ENCODE measurements at regions not wholly inside any gene's neighbourhood (a gene's known extent, or its start where the extent isn't known, plus 50 kb on each side); places are given as distances from the start of the nearest gene placed in this dataset.

DNA sequence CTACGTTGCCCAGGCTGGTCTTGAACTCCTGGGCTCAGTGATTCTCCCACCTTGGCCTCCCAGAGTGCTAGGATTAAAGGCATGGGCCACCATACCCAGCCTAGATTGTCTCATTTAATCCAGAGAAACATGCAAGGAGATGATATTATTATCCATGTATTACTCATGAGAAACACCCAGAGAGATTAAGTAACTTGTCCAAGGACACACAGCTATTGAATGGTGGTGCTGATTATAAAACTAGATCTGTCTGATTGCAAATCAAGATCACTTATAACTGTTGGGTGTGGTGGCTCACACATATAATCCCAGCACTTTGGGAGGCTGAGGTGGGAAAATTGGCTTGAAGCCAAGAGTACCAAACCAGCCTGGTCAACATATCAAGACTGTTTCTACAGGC is 94.4 kb upstream of the ZNF217 start:
- no peak overlapping the region for H3K27ac Mint-ChIP-seq
- DNase-seq (ENCODE audit: low spot score in 2 of 2) (no peak), ATAC-seq (ENCODE audit: low read depth) (no peak)
- no peak overlapping the region for H3K4me3 Mint-ChIP-seq
- H3K4me1 Mint-ChIP-seq = peaks cover 19% of the 10 kb centered on the region
- no peaks in the 10 kb centered on the region for H3K27me3 Mint-ChIP-seq
- H3K9me3 Mint-ChIP-seq = no peaks in the 10 kb centered on the region
- no peaks in the 10 kb centered on the region for H3K36me3 Mint-ChIP-seq

DNA sequence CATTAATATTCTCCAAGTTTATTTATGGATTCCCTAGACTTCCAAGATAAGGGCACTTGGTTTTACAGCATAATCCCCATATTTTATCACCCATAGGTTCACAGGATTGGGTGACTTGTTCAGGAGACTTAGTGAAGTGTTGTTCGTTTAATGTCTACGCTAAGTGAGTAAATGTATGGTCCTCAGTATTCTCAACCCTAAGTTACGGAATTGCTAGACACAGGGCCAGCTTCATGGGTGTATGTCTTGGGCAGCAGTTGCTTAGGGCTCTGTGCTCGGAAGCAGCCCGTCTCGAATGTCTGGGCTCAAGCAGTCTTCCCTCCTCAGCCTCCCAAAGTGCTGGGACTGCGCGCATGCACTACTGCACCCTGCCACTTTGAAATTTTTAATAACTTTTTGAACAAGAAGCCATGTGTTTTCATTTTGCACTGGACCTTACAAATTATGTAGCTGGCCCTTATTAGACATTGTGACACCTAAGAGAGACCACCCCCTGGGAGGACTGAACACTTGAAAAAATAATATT is 91.5 kb upstream of the ZNF217 start:
- Mint-ChIP-seq H3K4me1 (peaks cover 12% of the 10 kb centered on the region), H3K4me3 (no peak overlapping the region), H3K27me3 (no peaks in the 10 kb centered on the region), H3K36me3 (no peaks in the 10 kb centered on the region), H3K9me3 (no peaks in the 10 kb centered on the region), H3K27ac (no peak overlapping the region)
- ATAC-seq (ENCODE audit: low read depth) (no peak), DNase-seq (ENCODE audit: low spot score in 2 of 2) (no peak)

DNA sequence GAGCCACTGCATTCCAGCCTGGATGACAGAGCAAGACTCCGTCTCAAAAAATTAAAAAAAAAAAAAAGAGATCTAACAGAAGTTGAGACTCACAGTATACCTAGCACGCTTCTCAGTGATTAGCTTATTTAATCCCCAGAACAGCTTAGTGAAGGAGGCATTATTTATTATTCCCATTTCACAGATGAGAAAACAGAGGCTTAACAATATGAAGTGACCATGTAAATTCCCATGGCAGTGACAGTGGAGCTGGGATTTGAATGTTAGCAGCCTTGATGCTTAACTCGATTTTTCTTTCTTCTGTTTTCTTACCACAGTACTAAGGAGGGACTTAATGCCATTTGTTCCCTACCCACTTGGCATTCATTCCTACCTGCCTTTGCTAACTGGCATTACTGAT is 89.9 kb upstream of the ZNF217 start:
- ATAC-seq (ENCODE audit: low read depth) = no peak
- no peak overlapping the region for H3K4me3 Mint-ChIP-seq
- H3K27me3 Mint-ChIP-seq = no peaks in the 10 kb centered on the region
- no peaks in the 10 kb centered on the region for H3K9me3 Mint-ChIP-seq
- no peak overlapping the region for H3K27ac Mint-ChIP-seq
- no peaks in the 10 kb centered on the region for H3K36me3 Mint-ChIP-seq
- no peak for DNase-seq (ENCODE audit: low spot score in 2 of 2)
- H3K4me1 Mint-ChIP-seq = peaks cover 9% of the 10 kb centered on the region

DNA sequence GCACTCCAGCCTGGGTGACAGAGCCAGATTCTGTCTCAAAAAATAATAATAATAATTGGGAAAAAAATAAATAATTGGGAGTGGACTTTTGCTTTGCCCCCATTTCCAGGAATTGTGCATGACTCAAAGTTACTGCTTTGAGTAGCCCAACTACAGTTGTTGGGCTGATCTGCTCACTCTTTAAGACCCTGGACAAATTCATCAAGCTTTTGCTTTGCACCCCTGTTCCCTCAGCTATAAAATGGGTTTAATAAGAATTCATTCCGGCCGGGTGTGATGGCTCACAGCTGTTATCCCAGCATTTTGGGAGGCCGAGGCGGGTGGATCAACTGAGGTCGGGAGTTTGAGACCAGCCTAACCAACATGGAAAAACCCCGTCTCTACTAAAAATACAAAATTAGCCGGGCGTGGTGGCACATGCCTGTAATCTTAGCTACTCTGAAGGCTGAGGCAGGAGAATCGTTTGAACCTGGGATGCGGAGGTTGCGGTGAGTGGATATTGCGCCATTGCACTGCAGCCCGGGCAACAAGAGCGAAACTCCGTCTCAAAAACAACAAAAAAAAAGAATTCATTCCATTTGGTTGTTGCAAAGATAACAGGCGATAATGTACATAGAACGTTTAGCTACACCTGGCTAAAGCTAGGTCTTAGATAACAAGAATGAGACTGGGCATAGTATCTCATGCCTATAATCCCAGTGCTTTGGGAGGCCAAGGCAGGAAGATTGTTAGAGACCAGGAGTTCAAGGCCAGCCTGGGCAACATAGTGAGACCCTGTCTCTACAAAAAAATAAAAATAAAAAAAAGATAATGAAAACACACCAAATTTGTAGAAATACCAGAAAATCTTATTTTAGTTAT is 87.9 kb upstream of the ZNF217 start:
- Mint-ChIP-seq H3K4me1 (peaks cover 13% of the 10 kb centered on the region), H3K36me3 (no peaks in the 10 kb centered on the region), H3K27ac (no peak overlapping the region), H3K27me3 (no peaks in the 10 kb centered on the region), H3K9me3 (no peaks in the 10 kb centered on the region), H3K4me3 (no peak overlapping the region)
- ATAC-seq (ENCODE audit: low read depth) (no peak), DNase-seq (ENCODE audit: low spot score in 2 of 2) (no peak)

DNA sequence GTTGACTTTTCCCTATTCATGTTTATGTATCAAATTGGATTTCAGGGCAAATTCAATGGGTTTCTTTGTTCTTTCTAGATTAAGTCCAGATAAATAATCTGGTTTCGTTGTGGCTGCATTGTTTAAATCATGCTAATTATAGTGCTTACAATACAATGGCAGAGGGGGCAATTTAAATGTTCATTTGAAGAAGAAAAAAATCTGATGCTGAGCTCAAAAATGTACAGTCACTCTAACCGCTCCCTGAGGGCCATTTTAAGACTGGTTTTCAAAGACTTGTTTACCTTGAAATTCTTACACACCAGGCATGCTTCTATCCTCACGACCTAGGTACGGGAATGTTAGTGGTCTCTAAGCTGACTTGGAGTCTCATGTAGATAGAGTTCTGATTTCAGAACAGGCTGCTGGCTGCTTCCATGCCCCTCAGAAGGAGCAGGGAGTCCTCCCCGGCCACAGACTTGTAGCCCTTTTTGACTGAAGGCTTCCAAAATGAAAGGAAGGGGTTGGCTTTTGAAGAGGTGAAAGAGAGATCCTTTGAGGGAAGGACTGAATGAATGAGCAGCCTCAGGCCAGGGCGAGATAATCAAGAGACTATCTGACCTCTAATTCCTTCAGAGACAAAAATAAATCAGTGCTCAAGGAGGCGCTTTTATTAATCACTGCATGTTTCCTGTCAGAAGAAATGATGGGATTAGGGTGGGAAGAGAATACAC is 86.1 kb upstream of the ZNF217 start:
- Mint-ChIP-seq H3K9me3 (no peaks in the 10 kb centered on the region), H3K27me3 (no peaks in the 10 kb centered on the region), H3K4me3 (no peak overlapping the region), H3K27ac (no peak overlapping the region), H3K4me1 (peaks cover 7% of the 10 kb centered on the region), H3K36me3 (no peaks in the 10 kb centered on the region)
- no peak for DNase-seq (ENCODE audit: low spot score in 2 of 2)
- ATAC-seq (ENCODE audit: low read depth) = no peak

DNA sequence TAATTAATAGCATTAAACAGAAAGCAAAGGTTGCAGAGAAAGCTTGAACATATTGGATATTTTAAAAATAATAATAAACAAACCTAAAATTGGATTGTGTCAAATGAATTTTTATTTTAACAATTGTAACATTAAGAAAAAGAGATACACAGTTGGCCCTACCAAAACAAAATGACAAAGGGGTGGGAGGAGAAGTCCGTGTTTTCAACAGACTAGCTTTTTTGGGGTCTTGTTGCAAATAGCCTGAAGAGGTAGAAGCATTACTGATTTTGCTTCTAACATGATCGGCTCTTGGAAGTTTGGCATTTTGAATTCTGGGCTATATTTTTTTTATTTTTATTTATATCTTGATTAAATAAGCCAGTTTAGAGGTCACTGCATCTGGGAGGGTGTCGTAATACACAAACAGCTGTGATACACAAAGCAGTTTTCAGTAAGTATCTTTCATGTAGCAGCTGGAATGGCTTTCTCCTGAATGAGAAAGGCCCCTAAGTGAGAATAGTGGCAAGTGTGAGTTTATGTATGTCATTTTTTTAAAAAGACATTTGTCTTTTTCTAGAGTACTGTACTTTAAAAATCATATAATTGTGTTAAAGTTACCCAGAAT is 85.5 kb upstream of the ZNF217 start:
- H3K36me3 Mint-ChIP-seq = no peaks in the 10 kb centered on the region
- peaks cover 7% of the 10 kb centered on the region for H3K4me1 Mint-ChIP-seq
- no peaks in the 10 kb centered on the region for H3K27me3 Mint-ChIP-seq
- H3K4me3 Mint-ChIP-seq = no peak overlapping the region
- no peaks in the 10 kb centered on the region for H3K9me3 Mint-ChIP-seq
- DNase-seq (ENCODE audit: low spot score in 2 of 2) (no peak), ATAC-seq (ENCODE audit: low read depth) (no peak)
- no peak overlapping the region for H3K27ac Mint-ChIP-seq

DNA sequence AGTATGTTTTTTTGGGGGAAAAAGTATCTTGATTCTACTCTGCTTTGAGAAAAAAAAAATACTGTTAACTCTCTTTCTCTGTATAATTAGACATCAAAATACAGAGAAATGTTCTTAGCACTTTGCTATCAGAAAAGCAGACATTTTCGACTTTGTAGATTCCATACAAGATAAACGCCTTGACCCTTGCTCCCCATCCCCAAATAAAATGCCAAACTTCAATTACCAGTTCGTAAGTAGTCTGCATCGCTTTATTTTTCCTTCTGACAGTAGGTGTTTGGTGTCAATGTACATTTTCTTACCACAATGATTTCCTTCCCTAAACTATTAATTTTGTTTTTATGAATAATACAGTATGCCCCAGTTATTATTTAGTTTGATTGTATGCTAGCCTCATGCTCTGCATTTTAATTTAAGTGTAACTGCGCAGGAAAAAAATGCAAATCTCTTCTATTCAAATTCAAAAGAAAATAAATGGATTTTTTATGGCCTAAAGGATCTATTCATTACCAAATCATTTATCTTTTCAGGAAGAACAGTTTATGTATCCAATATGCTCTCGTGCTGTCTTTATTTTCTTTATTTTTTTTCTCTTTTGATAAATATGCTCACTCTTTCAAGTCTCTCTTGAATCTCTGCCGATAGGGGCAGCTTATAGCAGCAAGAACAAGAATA is 84.8 kb upstream of the ZNF217 start:
- no peak overlapping the region for H3K27ac Mint-ChIP-seq
- peaks cover 7% of the 10 kb centered on the region for H3K4me1 Mint-ChIP-seq
- H3K4me3 Mint-ChIP-seq = peak overlapping the region; percentile 14
- ATAC-seq (ENCODE audit: low read depth) (no peak), DNase-seq (ENCODE audit: low spot score in 2 of 2) (no peak)
- H3K27me3 Mint-ChIP-seq = no peaks in the 10 kb centered on the region
- H3K36me3 Mint-ChIP-seq = no peaks in the 10 kb centered on the region
- H3K9me3 Mint-ChIP-seq = no peaks in the 10 kb centered on the region

DNA sequence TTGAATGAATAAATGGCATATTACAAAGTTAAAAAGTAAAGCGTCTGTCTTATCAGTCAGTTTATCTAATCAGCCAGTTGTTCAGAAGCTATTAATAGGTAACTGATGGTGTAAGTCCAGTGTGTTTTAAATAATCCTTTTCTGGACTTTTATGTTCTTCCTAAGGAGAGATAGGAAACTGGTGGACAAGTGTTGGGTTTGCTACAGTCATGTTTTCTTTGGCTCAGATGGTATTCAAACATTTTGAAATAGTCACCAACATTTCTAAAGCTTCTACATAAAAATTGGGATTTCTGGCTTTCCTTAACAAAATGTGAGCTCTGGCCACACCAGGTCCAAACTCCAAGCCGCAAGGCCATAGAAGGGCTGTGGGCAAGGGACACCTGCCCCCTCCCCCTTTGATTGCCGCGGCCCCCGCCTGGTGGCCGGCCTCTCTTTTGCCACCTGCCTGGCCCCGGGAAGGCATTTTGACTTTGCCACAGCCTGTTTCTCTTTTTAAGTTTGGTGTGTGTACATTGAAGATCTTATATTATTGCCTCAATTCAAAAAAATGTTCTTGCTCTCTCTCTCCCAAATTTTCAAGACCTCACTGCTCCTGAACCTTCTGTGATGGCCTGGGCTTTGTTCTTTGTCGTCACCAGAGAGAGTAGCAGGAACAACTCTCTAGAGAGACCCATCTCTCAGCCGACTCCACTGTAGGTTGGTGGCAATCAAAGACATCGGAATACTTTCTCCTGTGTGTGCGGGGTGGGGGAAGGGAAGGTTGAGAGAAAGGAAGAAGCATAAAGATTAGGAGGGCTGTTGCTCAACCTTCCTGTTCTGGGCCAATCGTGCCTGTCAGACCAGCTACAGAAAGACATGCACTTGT is 84.0 kb upstream of the ZNF217 start:
- H3K27me3 Mint-ChIP-seq = no peaks in the 10 kb centered on the region
- H3K4me1 Mint-ChIP-seq = peaks cover 7% of the 10 kb centered on the region
- DNase-seq (ENCODE audit: low spot score in 2 of 2) (no peak), ATAC-seq (ENCODE audit: low read depth) (no peak)
- no peaks in the 10 kb centered on the region for H3K36me3 Mint-ChIP-seq
- no peak overlapping the region for H3K27ac Mint-ChIP-seq
- no peaks in the 10 kb centered on the region for H3K9me3 Mint-ChIP-seq
- H3K4me3 Mint-ChIP-seq = no peak overlapping the region

DNA sequence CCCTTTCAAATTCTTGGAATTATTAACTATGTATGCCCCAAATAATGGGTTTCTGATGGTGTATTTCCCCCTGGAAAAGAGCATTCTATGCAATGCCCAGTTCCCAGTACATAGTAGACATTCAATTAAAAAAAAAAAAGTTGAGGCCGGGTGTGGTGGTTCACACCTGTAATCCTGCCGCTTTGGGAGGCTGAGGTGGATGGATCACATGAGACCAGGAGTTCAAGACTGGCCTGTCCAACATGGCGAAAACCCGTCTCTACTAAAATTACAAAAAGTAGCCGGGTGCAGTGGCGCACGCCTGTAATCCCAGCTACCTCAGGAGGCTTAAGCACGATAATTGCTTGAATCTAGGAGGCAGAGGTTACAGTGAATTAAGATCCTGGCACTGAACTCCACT is 83.3 kb upstream of the ZNF217 start:
- Mint-ChIP-seq H3K4me1 (peaks cover 7% of the 10 kb centered on the region), H3K36me3 (no peaks in the 10 kb centered on the region), H3K9me3 (no peaks in the 10 kb centered on the region), H3K27me3 (no peaks in the 10 kb centered on the region), H3K4me3 (no peak overlapping the region), H3K27ac (no peak overlapping the region)
- ATAC-seq (ENCODE audit: low read depth) (no peak), DNase-seq (ENCODE audit: low spot score in 2 of 2) (no peak)

DNA sequence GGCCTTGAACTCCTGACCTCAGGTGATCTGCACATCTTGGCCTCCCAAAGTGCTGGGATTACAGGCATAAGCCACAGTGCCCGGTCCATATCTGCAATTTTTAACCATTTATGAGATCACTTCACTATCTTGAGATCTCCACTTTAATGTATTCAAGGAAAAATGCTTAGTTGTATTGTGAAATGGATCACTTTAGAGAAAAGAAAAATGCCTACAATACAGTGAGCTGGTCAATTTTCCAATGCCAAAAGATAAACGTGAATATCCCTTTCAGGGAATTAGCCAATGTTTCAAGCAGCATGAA is 82.8 kb upstream of the ZNF217 start:
- Mint-ChIP-seq H3K27me3 (no peaks in the 10 kb centered on the region), H3K9me3 (no peaks in the 10 kb centered on the region), H3K27ac (no peak overlapping the region), H3K36me3 (no peaks in the 10 kb centered on the region), H3K4me3 (no peak overlapping the region), H3K4me1 (peaks cover 7% of the 10 kb centered on the region)
- ATAC-seq (ENCODE audit: low read depth) (no peak), DNase-seq (ENCODE audit: low spot score in 2 of 2) (no peak)

DNA sequence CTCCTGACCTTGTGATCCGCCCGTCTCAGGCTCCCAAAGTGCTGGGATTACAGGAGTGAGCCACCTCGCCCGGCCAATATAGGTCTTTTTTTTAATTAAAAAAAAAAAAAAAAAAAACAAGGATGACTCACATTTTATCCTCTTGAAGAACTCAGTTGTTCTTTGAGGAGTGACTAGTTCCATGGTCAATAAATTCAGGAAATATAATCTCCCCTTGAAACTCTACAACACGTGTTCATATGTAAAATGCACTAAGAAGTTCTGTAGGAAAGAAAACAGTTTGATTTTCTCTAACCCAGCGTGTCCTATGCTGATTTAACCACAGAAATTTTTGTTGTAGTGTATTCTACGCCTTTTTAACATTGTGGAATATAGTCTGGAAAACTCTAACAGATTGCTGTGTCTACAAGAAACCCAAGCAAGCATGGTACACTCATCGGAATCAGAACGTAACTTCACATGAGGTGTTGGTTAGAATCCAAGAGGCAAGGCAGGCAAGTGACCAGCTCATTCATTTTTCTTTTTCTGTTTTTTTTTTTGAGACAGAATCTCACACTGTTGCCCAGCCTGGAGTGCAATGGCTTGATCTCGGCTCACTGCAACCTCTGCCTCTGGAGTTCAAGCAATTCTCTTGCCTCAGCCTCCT is 79.0 kb upstream of the ZNF217 start:
- no peak for DNase-seq (ENCODE audit: low spot score in 2 of 2)
- Mint-ChIP-seq H3K4me3 (no peak overlapping the region), H3K36me3 (no peaks in the 10 kb centered on the region), H3K9me3 (no peaks in the 10 kb centered on the region), H3K27ac (no peak overlapping the region), H3K4me1 (no peaks in the 10 kb centered on the region), H3K27me3 (no peaks in the 10 kb centered on the region)
- no peak for ATAC-seq (ENCODE audit: low read depth)

DNA sequence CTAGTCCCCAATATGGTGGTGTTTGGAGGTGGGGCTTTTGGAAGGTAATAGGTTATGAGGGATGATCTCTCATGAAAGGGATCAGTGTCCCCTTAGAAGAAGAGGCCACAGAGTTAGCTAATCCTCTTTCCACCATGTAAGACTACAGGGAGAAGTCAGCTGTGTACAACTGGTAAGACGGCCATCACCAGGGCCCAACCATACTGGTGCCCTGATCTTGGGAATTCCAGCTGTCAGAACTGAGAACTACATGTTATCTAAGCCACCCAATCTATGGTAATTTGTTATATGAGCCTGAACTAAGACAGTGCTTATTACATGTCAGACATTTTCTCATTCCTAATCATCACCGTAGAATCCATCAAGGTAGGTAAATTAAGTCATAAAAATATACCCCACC is 77.7 kb upstream of the ZNF217 start:
- ATAC-seq (ENCODE audit: low read depth) (no peak), DNase-seq (ENCODE audit: low spot score in 2 of 2) (no peak)
- Mint-ChIP-seq H3K36me3 (no peaks in the 10 kb centered on the region), H3K27ac (no peak overlapping the region), H3K4me1 (no peaks in the 10 kb centered on the region), H3K27me3 (no peaks in the 10 kb centered on the region), H3K9me3 (no peaks in the 10 kb centered on the region), H3K4me3 (no peak overlapping the region)

All from memory B cell (primary cell).